Upper lobe of left lung (tissue), 4 donors: ENCODE measurements at regions not wholly inside any gene's neighbourhood (a gene's known extent, or its start where the extent isn't known, plus 50 kb on each side); places are given as distances from the start of the nearest gene placed in this dataset.

Experiments used
- CTCF ChIP-seq, 6 experiments: fragments of 450-650 bp in 4 of 6; fragments of 200-600 bp in 2 of 6; sonication (generic) in 2 of 6; IDR thresholded peaks; one replicate each; pipeline ENCODE4 v1.5.1; 2016 to 2019; ENCODE audit warnings: antibody characterized with exemption in 6 of 6
- POLR2A ChIP-seq, 4 donors: fragments of 450-650 bp; IDR thresholded peaks; one replicate each; pipeline ENCODE4 v1.5.1; 2016 to 2017; ENCODE audit warnings: antibody characterized with exemption in 4 of 4, mild to moderate bottlenecking in 2 of 4

GRCh38 chrX:88378406-88378805 lies 368.6 kb upstream of the CPXCR1 start:
- TF ChIP-seq CTCF (IDR thresholded peaks at IDR 0.05) (no peak), POLR2A (IDR thresholded peaks at IDR 0.05) (no peak)
